C4-2B (cell line): ENCODE measurements at regions not wholly inside any gene's neighbourhood (a gene's known extent, or its start where the extent isn't known, plus 50 kb on each side); places are given as distances from the start of the nearest gene placed in this dataset.

Source experiments
- ZFX ChIP-seq: fragments of 450-650 bp; IDR thresholded peaks from 2 replicates; pipeline ENCODE4 v1.6.1; 2017
- TF ChIP-seq, protein P1 (sequence below): fragments of 450-650 bp; conservative IDR thresholded peaks from 2 replicates; pipeline ENCODE4 v1.5.1; 2017; ENCODE audit warnings: mild to moderate bottlenecking

- TF ChIP-seq, protein P1, sequence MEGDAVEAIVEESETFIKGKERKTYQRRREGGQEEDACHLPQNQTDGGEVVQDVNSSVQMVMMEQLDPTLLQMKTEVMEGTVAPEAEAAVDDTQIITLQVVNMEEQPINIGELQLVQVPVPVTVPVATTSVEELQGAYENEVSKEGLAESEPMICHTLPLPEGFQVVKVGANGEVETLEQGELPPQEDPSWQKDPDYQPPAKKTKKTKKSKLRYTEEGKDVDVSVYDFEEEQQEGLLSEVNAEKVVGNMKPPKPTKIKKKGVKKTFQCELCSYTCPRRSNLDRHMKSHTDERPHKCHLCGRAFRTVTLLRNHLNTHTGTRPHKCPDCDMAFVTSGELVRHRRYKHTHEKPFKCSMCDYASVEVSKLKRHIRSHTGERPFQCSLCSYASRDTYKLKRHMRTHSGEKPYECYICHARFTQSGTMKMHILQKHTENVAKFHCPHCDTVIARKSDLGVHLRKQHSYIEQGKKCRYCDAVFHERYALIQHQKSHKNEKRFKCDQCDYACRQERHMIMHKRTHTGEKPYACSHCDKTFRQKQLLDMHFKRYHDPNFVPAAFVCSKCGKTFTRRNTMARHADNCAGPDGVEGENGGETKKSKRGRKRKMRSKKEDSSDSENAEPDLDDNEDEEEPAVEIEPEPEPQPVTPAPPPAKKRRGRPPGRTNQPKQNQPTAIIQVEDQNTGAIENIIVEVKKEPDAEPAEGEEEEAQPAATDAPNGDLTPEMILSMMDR: no peak
- no peak for TF ChIP-seq ZFX
Observed at GRCh38 chr15:96153929-96154328, 176.6 kb upstream of the NR2F2 start.
